ENCODE measurements at regions not wholly inside any gene's neighbourhood (a gene's known extent, or its start where the extent isn't known, plus 50 kb on each side); places are given as distances from the start of the nearest gene placed in this dataset.

DNA sequence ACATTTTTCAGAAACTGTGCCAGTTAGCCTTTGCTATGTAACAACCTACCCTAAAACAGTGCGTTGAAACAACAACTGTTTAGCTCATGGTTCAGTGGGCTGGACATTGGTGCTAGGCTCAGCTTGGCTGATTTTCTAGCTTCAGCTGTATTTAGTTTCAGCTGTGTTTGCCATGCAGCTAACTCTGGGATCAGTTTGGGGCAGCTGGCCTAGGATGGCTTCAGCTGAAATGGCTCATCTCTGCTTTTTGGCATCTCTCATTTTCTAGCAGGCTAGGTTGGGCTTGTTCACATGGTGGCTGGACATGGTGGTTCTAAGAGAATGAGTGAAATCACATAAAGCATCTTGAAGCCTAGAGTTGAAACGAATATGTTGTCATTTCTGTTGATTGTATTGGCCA, 464.2 kb downstream of the QKI start:
- POLR2A ChIA-PET = interaction anchor here (0.6 kb wide), 1 partner anchor 1886 kb away, joined by 3 read pairs; no protein-coding TSS in a partner anchor

DNA sequence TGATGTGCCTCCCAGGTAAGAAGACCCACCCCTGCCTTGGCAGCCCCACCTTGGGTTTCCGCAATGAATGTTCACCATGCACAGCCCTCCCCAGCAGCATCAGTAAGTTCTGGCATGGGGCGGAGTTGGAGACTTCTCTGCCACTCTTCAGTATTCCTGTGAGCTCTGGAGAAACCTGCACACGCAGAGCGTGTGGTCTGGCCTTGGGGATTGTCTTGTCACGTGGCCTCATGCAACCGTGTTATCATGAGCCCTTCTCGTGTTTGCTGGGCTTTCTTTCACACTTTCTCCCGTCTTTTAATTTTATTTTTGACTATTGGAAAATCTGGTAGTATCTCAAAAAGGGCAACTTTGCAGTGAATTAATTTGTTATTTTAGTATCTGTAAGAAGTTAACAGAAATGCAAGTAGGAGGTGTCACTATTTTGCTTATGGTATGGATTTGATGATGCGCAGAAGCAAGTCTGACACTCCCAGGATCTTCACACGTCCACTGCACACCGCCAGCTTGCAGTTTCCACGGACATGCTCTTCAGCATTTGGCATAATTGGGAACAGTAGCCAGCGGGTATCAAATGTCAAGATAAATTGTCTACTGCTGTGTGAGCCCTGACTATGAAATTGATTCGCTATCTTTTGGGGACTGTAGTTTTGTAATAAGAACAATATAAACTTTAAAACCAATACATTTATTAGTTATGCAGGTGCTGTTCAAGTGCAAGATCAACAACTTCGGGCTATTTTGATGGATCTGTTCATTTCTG, 463.5 kb downstream of the QKI start:
- Histone ChIP-seq H2AFZ (ENCODE audit: low read depth, low read length) (no peak overlapping the region), H3K9me3 (replicated peaks; ENCODE audit: control insufficient read depth, insufficient read depth, low read depth, low read length) (no peaks in the 10 kb centered on the region), H3K9me1 (ENCODE audit: control insufficient read depth, insufficient read depth, low read length) (no peaks in the 10 kb centered on the region), H3K9ac (ENCODE audit: insufficient read depth in 1 of 2, low read depth in 2 of 2, low read length in 2 of 2) (no peak overlapping the region), H3K4me1 (replicated peaks in 1 of 2; ENCODE audit: control insufficient read depth in 2 of 2, insufficient read depth in 2 of 2, low read length in 2 of 2) (no peaks in the 10 kb centered on the region), H3K4me3 (no peak overlapping the region), H4K20me1 (replicated peaks; ENCODE audit: control insufficient read depth, insufficient read depth, low read length) (no peaks in the 10 kb centered on the region), H3K79me2 (ENCODE audit: control insufficient read depth, insufficient read depth, low read length) (no peaks in the 10 kb centered on the region), H3K27ac (ENCODE audit: extremely low read depth, low read depth, low read length) (no peak overlapping the region), H3K27me3 (ENCODE audit: control insufficient read depth in 2 of 2, insufficient read depth in 2 of 2, low read length in 2 of 2) (peaks cover 0 to 14% of the 10 kb centered on the region in 2 experiments; a peak in 3 of 5 replicates), H3K4me2 (ENCODE audit: insufficient read depth, low read length) (no peak overlapping the region), H3K36me3 (ENCODE audit: control insufficient read depth, insufficient read depth, low read length) (no peaks in the 10 kb centered on the region)
- ChIA-PET POLR2A (interaction anchor here (0.6 kb wide), 1 partner anchor 1886 kb away, joined by 3 read pairs; no protein-coding TSS in a partner anchor), CTCF (ENCODE audit: low intra/inter-chr PET ratio) (no interaction called here)
- BruUV-seq (replicated peaks) = no TSS peak
- in situ Hi-C loops (cut with MboI) = no loop called here
- ATAC-seq = no peak
- DNase-seq (ENCODE audit: extremely low read depth in 1 of 4, low spot score in 3 of 4) = no peak
- no peak for FAIRE-seq
- WGBS (ENCODE audit: insufficient coverage, low coverage, missing lambda C conversion rate) = 9% methylated on average over 15 of the region's 15 CpGs
- TF ChIP-seq RAD51 (IDR thresholded peaks at IDR 0.05; ENCODE audit: borderline replicate concordance, low read depth) = peak; percentile 9; the same call in 1 of the 2 replicates
- TF ChIP-seq, protein P1, sequence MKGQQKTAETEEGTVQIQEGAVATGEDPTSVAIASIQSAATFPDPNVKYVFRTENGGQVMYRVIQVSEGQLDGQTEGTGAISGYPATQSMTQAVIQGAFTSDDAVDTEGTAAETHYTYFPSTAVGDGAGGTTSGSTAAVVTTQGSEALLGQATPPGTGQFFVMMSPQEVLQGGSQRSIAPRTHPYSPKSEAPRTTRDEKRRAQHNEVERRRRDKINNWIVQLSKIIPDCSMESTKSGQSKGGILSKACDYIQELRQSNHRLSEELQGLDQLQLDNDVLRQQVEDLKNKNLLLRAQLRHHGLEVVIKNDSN (CRISPR knock-in tag; IDR thresholded peaks at IDR 0.05) = peak; percentile 34; the same call in 1 of the 2 replicates
- TF ChIP-seq HNRNPK (IDR thresholded peaks at IDR 0.05; ENCODE audit: low read depth, low read length, poor library complexity, severe bottlenecking) = no peak
- no peak for TF ChIP-seq RCOR1 (IDR thresholded peaks at IDR 0.05; ENCODE audit: borderline replicate concordance in 1 of 2, low read depth in 2 of 2, low read length in 2 of 2)
- TF ChIP-seq, protein P2, sequence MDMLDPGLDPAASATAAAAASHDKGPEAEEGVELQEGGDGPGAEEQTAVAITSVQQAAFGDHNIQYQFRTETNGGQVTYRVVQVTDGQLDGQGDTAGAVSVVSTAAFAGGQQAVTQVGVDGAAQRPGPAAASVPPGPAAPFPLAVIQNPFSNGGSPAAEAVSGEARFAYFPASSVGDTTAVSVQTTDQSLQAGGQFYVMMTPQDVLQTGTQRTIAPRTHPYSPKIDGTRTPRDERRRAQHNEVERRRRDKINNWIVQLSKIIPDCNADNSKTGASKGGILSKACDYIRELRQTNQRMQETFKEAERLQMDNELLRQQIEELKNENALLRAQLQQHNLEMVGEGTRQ (CRISPR knock-in tag; IDR thresholded peaks at IDR 0.05) = peak; percentile 57
- intact Hi-C loops (cut with micrococcal nuclease) = no loop called here

More for the DNA sequence above, 464.2 kb downstream of the QKI start:
- Histone ChIP-seq H3K79me2 (ENCODE audit: control insufficient read depth, insufficient read depth, low read length) (no peaks in the 10 kb centered on the region), H4K20me1 (replicated peaks; ENCODE audit: control insufficient read depth, insufficient read depth, low read length) (no peaks in the 10 kb centered on the region), H3K9me3 (replicated peaks; ENCODE audit: control insufficient read depth, insufficient read depth, low read depth, low read length) (no peaks in the 10 kb centered on the region), H2AFZ (ENCODE audit: low read depth, low read length) (no peak overlapping the region), H3K9ac (ENCODE audit: insufficient read depth in 1 of 2, low read depth in 2 of 2, low read length in 2 of 2) (no peak overlapping the region), H3K4me3 (no peak overlapping the region), H3K9me1 (ENCODE audit: control insufficient read depth, insufficient read depth, low read length) (no peaks in the 10 kb centered on the region), H3K27me3 (ENCODE audit: control insufficient read depth in 2 of 2, insufficient read depth in 2 of 2, low read length in 2 of 2) (peaks cover 0 to 8% of the 10 kb centered on the region in 2 experiments; a peak in 3 of 5 replicates), H3K4me2 (ENCODE audit: insufficient read depth, low read length) (no peak overlapping the region), H3K27ac (ENCODE audit: extremely low read depth, low read depth, low read length) (no peak overlapping the region), H3K36me3 (ENCODE audit: control insufficient read depth, insufficient read depth, low read length) (no peaks in the 10 kb centered on the region), H3K4me1 (replicated peaks in 1 of 2; ENCODE audit: control insufficient read depth in 2 of 2, insufficient read depth in 2 of 2, low read length in 2 of 2) (no peaks in the 10 kb centered on the region)
- CTCF ChIA-PET (ENCODE audit: low intra/inter-chr PET ratio) = no interaction called here
- no TSS peak for BruUV-seq (replicated peaks)
- no peak for TF ChIP-seq CC2D1A (IDR thresholded peaks at IDR 0.05)
- TF ChIP-seq ZNF197 (CRISPR knock-in tag; IDR thresholded peaks at IDR 0.05; ENCODE audit: low read depth) = no peak
- TF ChIP-seq PPARD (CRISPR knock-in tag; IDR thresholded peaks at IDR 0.05) = no peak
- TF ChIP-seq PCBP1 (IDR thresholded peaks at IDR 0.05; ENCODE audit: low read depth, low read length, poor library complexity, severe bottlenecking) = no peak
- no peak for TF ChIP-seq ASH1L (IDR thresholded peaks at IDR 0.05; ENCODE audit: borderline replicate concordance, low read depth, partially characterized antibody)
- ATAC-seq (no peak), DNase-seq (ENCODE audit: extremely low read depth in 1 of 4, low spot score in 3 of 4) (no peak), FAIRE-seq (no peak)
- intact Hi-C loops (cut with micrococcal nuclease) = no loop called here
- WGBS (ENCODE audit: insufficient coverage, low coverage, missing lambda C conversion rate) = 0% methylated on average over 2 of the region's 2 CpGs
- in situ Hi-C loops (cut with MboI) = no loop called here

Measured in K562 (cell line).